ENCODE measurements at regions not wholly inside any gene's neighbourhood (a gene's known extent, or its start where the extent isn't known, plus 50 kb on each side); places are given as distances from the start of the nearest gene placed in this dataset.
"Not testable (repeated sequence)": the region's sequence is repeated elsewhere in the genome, so short reads cannot be mapped to it uniquely, and the experiment has no call there.

DNA sequence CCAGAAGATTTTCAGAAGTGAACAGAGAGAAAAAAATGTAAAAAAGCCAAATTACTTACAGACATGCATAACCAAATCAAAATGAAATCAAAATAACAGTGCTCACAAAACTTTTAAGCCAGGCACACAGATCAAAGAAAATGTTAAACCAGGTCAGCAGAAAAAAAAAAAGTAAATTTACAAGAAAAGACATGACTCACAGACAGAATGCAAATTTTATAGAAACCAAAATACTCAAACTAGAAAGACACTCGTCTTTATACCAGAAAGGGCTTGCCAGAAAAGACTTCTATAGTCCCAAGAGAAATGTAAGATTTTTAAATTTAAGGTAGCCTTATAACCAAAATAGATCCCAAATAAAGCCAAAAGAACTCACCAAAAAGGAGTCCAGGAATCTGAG, 86.5 kb upstream of the COG2 start:
- no peak for DNase-seq

DNA sequence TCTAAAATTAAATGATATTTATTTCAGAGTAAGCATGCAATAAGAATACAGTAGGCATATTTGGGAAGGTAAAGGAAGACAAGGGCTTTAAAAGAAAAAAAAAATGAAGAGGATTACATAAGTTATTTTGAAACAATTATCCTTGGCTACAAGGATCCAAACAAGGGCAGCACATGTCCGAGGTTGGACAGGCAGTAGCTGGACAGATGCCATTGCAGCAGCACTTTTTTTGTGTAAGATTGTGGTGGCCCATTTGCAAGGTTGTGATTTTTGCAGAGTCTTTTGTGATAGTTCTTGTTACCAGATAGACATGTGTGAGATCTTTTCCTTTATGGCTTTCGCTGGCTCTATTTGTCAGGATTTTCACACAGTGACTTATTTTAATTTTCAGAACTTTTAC, 89.4 kb upstream of the COG2 start:
- DNase-seq: no peak

DNA sequence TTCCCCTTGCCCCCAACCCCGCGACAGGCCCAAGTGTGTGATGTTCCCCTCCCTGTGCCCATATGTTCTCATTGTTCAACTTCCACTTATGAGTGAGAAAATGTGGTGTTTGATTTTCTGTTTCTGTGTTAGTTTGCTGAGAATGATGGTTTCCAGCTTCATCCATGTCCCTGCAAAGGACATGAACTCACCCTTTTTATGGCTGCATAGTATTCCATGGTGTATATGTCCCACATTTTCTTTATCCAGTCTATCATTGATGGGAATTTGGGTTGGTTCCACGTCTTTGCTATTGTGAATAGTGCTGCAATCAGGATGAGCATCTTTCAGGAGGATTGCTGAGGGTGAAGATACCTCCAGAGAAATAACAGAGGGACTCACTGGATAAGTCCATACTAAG, 91.3 kb upstream of the COG2 start:
- not testable (repeated sequence) for DNase-seq

DNA sequence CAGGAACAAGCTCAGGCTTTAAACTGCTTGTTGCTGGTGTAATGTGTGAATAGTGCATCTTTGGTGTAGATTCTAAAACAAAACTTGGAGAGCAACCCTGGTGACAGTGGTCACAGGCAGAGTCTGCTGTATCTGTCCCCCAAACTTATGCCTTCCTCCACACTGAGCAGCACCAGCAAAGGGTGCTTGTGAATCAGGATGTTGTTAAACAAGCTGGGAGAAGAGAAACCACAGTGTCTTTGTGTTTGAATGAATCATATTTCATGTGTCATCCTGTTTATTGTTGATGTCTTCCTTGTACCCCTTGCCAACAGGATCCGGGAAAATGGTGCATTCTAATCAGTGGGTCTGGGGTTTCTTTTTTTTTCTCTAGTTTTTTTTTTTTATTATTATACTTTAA, 91.9 kb upstream of the COG2 start:
- no peak for DNase-seq

DNA sequence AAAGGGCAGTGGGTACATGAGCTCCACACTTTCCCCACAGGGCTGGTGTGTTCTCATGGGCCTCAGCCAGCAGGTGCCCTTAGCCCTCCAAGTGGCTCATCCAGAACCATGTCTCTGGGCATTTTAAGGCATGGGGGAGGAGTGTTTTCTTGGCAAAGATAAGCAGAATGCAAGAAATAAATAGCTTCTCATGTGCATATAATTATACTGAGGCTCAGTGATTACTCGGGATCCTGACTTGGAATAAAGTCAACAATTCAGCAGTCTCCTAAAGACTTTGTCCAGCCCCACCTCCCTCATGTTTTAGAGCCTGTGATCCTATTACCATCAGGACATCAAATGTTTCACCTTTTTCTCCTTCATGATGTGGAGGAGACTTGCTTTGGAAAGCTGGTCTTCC, 92.7 kb upstream of the COG2 start:
- DNase-seq: no peak

DNA sequence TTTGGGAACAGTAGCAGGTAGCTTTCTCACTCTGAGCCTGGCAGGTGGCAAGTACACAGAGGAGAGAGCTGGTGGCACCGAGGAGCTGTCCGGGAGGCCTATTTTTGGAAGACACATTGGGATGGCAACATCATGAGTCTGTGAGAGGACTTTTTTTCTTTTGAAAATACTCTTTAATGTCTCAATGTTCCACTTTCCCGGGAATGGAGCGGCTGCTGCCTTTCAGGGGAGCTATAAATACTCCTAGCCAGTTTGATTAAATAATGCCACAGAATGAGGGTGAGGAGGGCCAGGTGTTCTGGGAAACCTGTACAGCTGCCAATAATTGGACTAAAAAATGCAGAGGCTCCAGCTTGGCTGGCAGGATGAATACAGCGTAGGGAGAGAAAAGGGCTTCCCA, 93.3 kb upstream of the COG2 start:
- DNase-seq: peak; percentile 33

DNA sequence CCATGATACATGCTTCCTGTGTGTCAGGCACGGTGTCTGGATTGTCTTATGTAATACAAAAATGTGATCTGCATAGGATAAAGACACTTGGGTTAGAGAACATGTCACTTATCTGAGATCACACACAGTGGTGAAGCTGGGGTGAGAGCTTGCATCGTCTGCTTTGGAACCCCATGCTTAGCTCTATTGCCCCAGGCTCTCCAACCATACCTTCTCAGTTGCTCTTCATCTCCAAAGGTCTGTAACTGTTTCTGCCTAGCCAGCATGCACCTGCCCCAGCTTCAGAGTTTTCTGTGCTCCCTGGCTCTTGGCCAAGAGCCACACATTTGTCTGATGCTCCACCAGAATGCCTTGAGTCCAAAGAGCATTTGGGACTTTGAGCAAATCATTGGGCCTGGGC, 93.9 kb upstream of the COG2 start:
- no peak for DNase-seq

DNA sequence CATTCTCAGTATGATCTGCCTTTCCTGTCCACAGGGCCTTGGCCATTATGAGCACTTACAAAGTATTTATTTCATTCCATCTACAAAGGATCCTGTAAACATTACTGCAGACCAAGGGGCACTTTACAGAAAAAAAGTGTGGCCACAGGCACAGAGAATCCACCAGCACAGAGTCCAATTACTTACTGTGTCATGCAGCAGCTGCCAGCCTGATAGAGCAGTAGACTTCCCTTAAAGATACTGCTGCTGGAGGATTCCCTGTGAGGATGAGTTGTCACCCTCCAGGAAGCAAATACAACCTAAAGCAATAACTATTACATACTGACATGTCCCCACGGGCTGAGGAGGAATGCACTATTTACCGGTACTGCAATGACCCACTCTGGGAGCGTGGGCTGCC, 97.1 kb upstream of the COG2 start:
- DNase-seq: no peak

DNA sequence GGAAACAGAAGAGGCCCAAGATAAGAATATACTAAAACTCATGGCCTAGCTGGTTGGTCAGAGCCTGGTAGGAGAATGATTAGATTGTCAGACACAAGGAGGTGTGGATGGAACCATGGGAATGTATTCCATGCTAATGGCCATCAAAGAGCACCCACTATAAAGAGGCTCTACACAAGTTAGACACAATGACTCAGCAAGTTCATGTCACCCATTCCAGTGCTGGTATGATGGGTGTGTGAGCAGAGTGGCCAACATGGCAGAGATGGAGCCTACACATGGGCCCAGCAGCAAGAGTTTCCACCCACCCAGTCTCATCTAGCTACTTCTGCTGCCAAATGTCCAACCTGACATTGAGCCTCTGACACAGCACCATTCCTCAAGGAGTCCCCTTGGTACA, 97.5 kb upstream of the COG2 start:
- DNase-seq: no peak

DNA sequence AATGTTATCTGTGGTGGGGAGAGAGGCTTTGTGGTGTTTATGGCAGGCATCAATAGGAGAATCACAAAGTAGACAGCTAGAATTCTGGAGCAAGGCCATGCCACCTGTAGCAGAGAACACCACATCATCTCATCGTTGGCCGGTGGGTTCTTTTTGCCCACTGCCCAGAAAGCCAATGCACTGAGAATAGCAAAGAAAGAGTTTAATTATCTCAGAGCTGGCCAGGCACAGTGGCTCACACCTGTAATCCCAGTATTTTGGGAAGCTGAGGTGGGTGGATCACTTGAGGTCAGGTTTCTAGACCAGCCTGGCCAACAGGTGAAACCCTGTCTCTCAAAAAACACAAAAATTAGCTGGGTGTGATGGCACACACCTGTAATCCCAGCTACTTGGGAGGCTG, 99.2 kb upstream of the COG2 start:
- no peak for DNase-seq

DNA sequence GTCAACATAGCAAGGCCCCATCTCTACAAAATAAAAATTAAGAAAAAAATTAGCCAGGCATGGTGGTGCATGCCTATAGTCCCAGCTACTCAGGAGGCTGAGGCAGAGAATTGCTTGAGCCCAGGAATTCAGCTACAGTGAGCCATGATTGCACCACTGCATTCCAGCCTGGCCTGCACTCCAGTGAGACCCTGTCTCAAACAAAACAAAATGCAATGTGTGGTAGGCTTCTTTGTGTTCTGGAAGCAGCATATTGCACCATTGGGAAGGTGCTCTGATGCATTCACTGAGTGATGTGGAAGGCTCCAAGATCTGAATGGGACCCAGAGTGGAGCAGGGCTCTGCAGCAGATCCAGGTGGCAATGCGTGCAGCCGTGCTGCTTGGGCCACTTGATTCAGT, 99.6 kb upstream of the COG2 start:
- no peak for DNase-seq

DNA sequence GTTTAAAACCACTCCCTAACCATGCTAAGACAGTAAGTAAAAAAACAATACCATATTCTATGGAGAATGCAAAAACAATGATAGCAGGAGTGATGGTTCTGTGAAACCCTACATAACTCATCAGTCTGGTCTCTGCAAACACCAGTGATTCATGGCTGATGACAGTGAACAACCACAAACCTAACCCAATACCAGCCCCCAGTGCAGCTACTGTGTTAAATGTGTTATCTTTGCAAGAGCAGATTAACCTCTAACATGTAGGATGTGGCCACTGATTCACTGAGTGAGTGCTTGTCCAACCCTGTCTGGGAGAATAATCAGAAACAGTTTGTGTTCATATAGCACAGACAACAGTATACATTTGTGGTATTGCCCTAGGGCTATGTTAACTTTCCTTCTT, 100.2 kb upstream of the COG2 start:
- DNase-seq: no peak

DNA sequence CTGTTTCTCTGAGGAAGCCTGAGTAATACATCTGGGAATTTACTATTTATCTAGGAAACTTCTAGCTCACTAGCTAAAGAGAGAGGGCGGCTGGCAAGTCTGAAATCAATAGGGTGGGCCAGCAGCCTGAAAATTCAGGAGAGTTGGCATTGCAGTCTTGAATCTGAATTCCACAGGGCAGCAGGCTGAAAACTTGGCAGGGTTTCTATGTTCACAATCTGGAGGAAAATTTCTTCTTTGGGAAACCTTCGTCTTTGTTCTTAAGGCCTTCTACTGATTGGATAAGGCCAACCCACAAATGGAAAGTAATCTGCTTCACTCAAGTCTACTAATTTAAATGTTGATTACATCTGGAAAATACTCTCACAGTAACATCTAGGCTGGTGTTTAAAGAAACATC, 101.0 kb upstream of the COG2 start:
- DNase-seq: no peak

DNA sequence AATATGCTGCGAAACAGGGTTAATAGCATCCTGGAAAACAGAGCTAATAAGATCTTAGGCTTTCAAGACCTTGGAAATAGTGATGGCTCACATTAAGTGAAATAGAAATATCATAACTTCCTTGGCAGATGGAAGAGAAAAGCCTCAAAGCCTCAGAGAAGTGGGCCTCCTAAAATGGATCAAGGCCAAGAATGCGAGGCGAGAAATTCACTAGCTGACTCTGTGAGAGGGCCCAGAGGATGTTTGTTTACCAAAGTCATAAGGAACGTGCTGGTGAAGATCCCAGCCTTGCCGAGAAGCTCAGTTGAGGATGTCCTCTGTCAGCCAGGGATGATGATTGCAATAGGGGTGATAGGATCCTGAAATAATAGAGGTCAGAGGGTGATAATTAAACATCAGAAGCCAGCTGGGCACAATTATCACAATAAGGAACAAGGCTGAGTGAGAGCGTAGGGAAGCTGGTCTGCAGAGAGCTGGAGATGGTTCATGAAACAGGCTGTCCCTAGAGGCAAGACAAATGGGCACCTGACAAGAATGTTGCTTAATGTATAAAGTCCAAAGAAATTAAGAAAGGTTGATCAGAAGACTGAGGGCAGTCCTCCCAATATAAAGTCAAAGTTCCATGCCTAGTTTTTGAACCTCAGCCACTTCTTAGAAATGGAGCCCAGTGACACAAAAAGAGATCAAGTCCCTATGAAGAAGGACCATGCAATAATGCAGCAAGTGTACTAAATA, 101.7 kb upstream of the COG2 start:
- no peak for DNase-seq

DNA sequence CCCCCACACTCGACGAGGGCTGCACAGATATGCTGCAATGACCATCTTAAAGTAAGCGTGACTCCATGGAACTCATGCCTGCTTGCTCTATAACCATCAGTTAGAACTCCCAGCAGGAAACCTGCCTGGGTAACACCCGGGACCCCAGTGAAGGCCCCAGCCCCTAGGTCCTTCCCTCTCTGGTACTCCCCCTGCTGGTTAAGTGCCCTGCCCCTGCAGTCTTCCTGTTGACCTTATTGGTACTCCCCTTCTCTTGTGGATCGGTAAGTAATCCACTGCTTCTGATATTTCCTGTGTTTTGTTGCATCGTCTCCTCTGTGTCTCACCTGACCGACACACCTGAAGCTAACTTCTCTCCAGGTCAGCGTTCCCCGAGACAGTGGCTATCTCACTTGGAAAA, 104.8 kb upstream of the COG2 start:
- no peak for DNase-seq

DNA sequence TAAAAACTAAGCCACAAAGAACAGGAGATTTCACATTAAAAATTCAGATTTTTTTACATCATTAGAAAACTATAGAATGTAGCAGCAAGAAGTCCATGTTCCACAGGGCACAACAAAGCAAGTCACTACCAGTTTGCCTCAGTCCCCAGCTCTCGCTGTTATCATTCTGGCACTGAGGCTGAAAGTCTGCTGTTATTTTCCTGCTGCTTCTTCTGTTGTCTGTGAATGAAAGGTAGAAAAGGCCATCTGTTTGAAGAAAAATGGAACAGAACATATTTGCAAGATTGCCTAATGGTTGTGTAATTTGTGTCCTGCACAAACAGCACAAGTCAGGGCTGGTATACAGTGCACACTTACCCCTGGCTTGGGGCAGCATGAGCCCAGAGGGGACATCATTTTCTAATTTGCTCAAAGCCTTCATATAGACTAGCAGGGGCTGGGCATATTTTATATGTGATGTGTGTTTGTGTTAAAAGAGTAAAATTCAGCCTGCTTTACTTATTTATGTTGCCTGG, 105.6 kb upstream of the COG2 start:
- DNase-seq: no peak

DNA sequence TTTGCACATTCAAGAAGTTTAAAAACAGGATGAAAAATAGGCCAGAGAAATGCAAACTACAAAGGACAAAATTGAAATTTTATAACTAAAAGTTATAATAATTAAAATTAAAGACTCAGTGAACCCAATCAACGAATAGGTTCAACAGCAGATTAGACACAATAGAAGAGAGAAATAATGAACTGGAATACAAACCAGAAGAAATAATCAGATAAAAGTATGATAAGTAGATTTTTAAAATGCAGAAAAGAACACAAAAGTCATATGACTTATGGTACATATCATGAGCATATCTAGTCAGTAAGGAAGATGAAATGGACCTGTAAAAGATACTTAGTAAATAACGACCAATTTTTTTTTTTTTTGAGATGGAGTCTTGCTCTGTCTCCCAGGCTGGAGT, 108.1 kb upstream of the COG2 start:
- DNase-seq: no peak

DNA sequence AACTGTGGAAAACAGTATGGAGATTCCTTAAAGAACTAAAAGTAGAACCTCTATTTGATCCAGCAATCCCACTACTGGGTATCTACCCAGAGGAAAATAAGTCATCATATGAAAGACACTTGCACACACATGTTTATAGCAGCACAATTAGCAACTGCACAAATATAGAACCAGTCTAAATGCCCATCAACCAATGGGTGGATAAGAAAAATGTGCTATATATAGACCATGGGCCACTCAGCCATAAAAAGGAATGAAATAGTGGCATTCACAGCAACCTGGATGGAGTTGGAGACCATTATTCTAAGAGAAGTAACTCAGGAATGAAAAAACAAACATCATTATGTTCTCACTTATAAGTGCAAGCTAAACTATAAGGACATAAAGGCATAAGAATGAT, 105.0 kb upstream of the PGBD5 start:
- no peak for DNase-seq

DNA sequence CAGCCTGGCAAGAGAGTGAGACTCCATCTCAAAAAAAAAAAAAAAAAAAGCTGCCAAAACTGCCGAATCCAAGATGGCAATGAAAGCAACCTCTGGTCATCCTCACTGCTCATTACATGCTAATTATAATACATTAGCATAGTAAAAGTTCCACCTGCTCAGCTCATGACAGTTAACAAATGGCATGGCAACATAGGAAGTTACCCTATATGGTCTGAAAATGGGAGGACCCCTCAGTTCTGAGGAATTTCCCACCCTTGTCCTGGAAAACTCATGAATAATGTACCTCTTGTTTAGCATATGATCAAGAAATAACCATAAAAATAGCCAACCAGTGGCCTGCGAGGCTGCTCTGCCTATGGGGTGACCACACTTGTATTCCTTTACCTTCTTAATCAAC, 93.1 kb upstream of the PGBD5 start:
- DNase-seq: no peak

DNA sequence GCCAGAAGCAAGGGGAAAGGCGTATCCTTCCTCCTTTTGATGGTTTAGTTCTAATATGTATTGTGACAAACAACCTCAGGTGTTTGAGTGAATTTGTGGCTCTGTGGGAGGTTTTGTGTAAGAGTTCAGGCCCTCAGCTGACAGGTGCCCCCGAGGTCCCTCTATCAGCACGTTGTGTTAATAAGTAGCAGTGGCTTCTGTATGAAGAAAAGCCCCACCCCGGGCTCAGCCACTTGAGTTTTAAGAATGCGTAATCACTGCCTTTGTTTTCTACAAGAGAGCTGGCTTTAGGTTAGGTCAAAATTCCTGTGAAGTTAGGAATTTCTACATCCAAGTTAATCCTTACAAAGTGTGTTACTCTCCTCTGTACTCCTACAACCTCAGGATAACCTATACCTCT, 92.4 kb upstream of the PGBD5 start:
- DNase-seq: no peak

DNA sequence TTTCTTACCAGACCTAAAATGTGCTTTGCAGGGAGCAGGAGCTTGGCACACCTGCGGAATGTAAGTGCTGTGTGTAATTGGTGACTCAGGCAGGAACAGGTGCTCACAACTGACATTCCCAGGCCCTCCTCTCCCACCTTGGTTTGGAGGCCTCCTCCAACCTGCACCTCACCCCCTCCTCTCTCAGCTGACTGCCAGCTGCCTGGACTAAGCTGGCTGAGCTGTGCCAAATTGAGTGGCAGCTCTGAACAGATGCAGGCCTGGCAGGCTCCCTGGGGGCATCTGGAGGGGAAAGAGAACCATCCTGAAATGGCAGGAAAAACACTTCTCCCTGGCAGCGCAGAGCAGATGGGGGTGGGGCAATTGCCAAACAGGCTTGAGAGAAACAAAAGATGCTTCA, 91.7 kb upstream of the PGBD5 start:
- no peak for DNase-seq

DNA sequence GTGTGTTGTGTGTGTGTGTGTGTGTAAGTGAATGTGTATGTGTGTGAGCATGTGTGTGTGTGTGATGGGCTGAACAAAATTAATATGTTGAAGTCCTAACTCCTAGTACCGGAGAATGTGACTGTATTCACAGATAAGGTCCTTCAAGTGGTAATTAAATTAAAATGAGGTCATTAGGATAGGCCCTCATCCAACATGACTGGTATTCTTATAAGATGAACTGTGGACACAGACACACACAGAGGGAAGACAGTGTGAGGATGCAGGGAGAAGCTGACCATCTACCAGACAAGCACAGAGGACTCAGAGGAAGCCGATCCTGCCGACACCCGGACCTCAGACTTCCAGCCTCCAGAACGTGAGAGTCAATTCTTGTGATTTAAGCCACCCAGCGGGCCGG, 91.2 kb upstream of the PGBD5 start:
- no peak for DNase-seq

DNA sequence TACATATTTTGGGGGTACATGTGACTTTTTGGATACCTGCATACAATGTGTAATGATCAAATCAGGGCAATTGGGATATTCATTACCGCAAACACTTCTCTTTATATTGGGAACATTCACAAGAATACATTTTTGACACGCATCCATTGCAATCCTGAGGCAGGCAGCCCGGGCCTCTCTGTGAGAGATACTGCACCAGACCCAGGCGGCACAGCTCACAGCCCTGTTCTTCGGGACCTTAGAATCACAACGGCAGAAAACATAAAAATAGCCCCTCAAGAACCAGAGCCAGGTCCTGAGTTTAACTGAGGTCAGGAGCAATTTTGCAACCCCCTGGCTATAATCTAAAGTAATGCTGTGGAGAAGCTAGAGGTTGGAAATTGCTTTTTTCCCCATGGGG, 90.8 kb upstream of the PGBD5 start:
- DNase-seq: no peak

DNA sequence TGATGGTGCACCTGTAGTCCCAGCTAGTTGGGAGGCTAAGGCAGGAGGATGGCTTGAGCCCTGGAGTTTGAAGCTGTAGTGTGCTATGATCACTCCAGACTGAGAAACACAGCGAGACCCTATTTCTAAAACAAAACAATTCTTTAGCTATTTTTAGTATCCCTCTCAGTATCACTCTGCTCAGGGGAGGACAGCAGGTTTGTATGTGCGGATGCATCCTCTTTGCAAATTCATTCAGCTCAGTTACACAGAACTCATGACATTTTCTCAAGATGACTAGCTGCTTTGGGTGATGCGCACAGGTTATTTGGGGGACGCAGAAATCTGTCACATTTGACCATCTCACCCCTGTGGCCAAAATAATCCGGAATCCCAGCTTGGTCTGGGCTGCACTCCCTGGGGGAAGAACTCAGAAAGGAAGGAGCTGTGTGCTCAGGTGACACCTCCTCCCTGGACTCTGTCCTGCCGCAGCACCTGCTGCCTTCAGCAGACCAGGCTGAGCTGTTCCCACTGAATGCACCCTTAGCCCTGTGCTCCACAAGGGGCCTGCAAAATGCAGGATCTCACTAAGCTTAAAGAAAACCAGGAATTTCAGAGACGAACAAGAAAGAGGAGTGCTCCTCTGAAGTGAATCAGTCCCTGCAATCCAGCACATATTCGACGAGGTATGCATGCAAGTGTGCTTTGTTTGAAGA, 89.5 kb upstream of the PGBD5 start:
- no peak for DNase-seq

DNA sequence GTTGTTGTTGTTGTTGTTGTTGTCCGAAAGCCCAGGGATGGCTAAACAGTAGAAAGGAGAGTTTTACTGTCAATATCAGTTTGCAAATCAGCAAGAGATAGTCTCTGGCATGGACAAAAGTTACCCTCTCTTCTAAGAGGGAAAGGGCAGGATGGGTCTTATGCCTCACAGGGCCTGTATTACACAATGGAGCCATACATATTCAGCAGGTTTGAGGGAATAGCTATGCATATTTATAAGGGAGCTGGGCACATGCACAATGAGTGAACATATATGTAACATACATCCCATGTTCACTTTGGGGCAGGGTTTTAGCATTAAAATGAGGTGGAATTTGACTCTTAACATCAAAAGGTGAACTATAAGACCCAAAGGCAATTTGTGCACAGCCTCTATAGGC, 84.4 kb upstream of the PGBD5 start:
- no peak for DNase-seq

All from NCI-H748 treated with DMSO at 0.1 percent for 48 hours (cell line).